Endothelial cell of umbilical vein (primary cell): ENCODE measurements at regions not wholly inside any gene's neighbourhood (a gene's known extent, or its start where the extent isn't known, plus 50 kb on each side); places are given as distances from the start of the nearest gene placed in this dataset.

Experiments
- BruUV-seq: library from RNA; stranded (reverse); fragments of 400-500 nt; replicated peaks from 2 replicates; lab custom pipeline; 2021; lab: Mats Ljungman, UMichigan
- CTCF ChIA-PET: fragments of 300-600, 350-600 bp; sonication (Branson Sonifier 250); formaldehyde crosslinking; loops from one replicate; lab custom pipeline; 2021; ENCODE audit warnings: antibody characterized with exemption, inconsistent platforms; lab: Charles Lee
- POLR2A ChIA-PET: fragments of 300-600, 350-600 bp; sonication (Branson Sonifier 250); formaldehyde crosslinking; loops from one replicate; lab custom pipeline; 2021; ENCODE audit warnings: antibody characterized with exemption, inconsistent platforms; lab: Charles Lee
- DNase-seq: peaks from one replicate; pipeline ENCODE4 v3.0.0-alpha.2; 2011; ENCODE audit warnings: low read depth, low spot score
- FAIRE-seq: peaks from 2 replicates; lab custom pipeline; 2011; peaks lifted over from hg19 to GRCh38; lab: Jason Lieb, UNC
- H2AFZ ChIP-seq: 2 replicates; pipeline ENCODE4 v1.6.0; 2012; ENCODE audit warnings: low read depth, low read length, control low read depth, inconsistent platforms
- H3K27ac ChIP-seq: 2 replicates; pipeline ENCODE4 v1.5.1; 2011; ENCODE audit warnings: low read depth, mild to moderate bottlenecking, control low read depth, low read length, moderate library complexity; ENCODE audit not compliant: insufficient read depth
- H3K27me3 ChIP-seq, 2 experiments: 2 replicates each; pipeline versions ENCODE4 v1.6.0 to v1.6.1; 2011; ENCODE audit warnings: low read length in 2 of 2, mixed read lengths in 1 of 2; ENCODE audit not compliant: control insufficient read depth in 2 of 2, insufficient read depth in 2 of 2
- H3K36me3 ChIP-seq, 2 experiments: 2 replicates in 1 of 2; 3 replicates in 1 of 2; pipeline ENCODE4 v1.5.1; 2011; ENCODE audit warnings: low read length in 2 of 2, mild to moderate bottlenecking in 1 of 2, moderate library complexity in 1 of 2; ENCODE audit not compliant: control insufficient read depth in 2 of 2, insufficient read depth in 2 of 2; ENCODE audit errors: extremely low read depth in 1 of 2
- H3K4me1 ChIP-seq: 3 replicates; pipeline ENCODE4 v1.5.1; 2011; ENCODE audit warnings: mild to moderate bottlenecking, low read length; ENCODE audit not compliant: control insufficient read depth, insufficient read depth; ENCODE audit errors: extremely low read depth
- H3K4me2 ChIP-seq: 2 replicates; pipeline ENCODE4 v1.6.1; 2011; ENCODE audit warnings: low read length, control low read depth, mixed read lengths; ENCODE audit not compliant: insufficient read depth
- H3K4me3 ChIP-seq, 3 experiments: fragments of 200-600 bp in 1 of 3; sonication (generic), shearing (Covaris generic) in 1 of 3; replicated peaks in 1 of 3; 2 replicates each; pipeline ENCODE4 v1.5.1; 2011 to 2016; ENCODE audit warnings: control low read depth in 3 of 3, low read length in 3 of 3, mild to moderate bottlenecking in 2 of 3, inconsistent platforms in 1 of 3, low read depth in 1 of 3, moderate library complexity in 1 of 3; ENCODE audit not compliant: insufficient read depth in 1 of 3
- H3K79me2 ChIP-seq: 2 replicates; pipeline ENCODE4 v1.6.0; 2012; ENCODE audit warnings: low read length, inconsistent platforms; ENCODE audit not compliant: control insufficient read depth, insufficient read depth
- H3K9ac ChIP-seq: replicated peaks from 2 replicates; pipeline ENCODE3; 2011; ENCODE audit warnings: low read length, control low read depth; ENCODE audit not compliant: insufficient read depth; ENCODE audit errors: extremely low read depth
- H3K9me1 ChIP-seq: replicated peaks from 3 replicates; pipeline ENCODE4 v1.6.0; 2011; ENCODE audit warnings: mild to moderate bottlenecking, low read length; ENCODE audit not compliant: control insufficient read depth, insufficient read depth; ENCODE audit errors: extremely low read depth
- H3K9me3 ChIP-seq: replicated peaks from 2 replicates; pipeline ENCODE4 v1.5.1; 2012; ENCODE audit warnings: low read length, inconsistent platforms; ENCODE audit not compliant: control insufficient read depth, insufficient read depth
- H4K20me1 ChIP-seq: replicated peaks from 2 replicates; pipeline ENCODE3; 2011; ENCODE audit warnings: mild to moderate bottlenecking, low read length; ENCODE audit not compliant: control insufficient read depth, insufficient read depth; ENCODE audit errors: extremely low read depth
- EZH2 ChIP-seq: IDR thresholded peaks from 2 replicates; pipeline ENCODE4 v1.6.1; 2012; ENCODE audit warnings: borderline replicate concordance, low read depth, mild to moderate bottlenecking, moderate library complexity, low read length, inconsistent platforms; ENCODE audit not compliant: severe bottlenecking
- FOS ChIP-seq: IDR thresholded peaks from 2 replicates; pipeline ENCODE4 v1.6.1; 2011; ENCODE audit warnings: mild to moderate bottlenecking, low read length, moderate library complexity, borderline replicate concordance; ENCODE audit not compliant: insufficient read depth
- GATA2 ChIP-seq: IDR thresholded peaks from 2 replicates; pipeline ENCODE4 v1.7.0; 2011; ENCODE audit warnings: low read depth, mild to moderate bottlenecking, moderate library complexity, mixed read lengths, low read length; ENCODE audit not compliant: insufficient read length, insufficient read depth
- JUN ChIP-seq: IDR thresholded peaks from 2 replicates; pipeline ENCODE4 v1.6.1; 2011; ENCODE audit warnings: borderline replicate concordance, low read depth; ENCODE audit not compliant: insufficient read length, insufficient read depth
- MYC ChIP-seq: IDR thresholded peaks from one replicate; pipeline ENCODE4 v1.6.1; 2011; ENCODE audit warnings: mild to moderate bottlenecking, low read depth, low read length
- POLR2A ChIP-seq: IDR thresholded peaks from 2 replicates; pipeline ENCODE4 v1.6.1; 2012; ENCODE audit warnings: low read depth, mild to moderate bottlenecking, control low read depth, low read length
- POLR2AphosphoS5 ChIP-seq: IDR thresholded peaks from 2 replicates; pipeline ENCODE4 v1.6.1; 2012; ENCODE audit warnings: low read depth, mild to moderate bottlenecking, control low read depth, low read length, moderate library complexity; ENCODE audit not compliant: insufficient read depth
- dilution Hi-C: fragments of 300-500 bp; cut with MboI; formaldehyde crosslinking; loops from one replicate; pipeline ENCODE4 v1.15.0; 2019; ENCODE audit warnings: low sequenced_read_pairs; ENCODE audit not compliant: extremely low pct_ligation_motif_present
- intact Hi-C: fragments of 100-400 bp; cut with micrococcal nuclease; formaldehyde crosslinking; loops from one replicate; pipeline ENCODE4 v1.10.0; 2022
- TF ChIP-seq, protein P1 (sequence below), 2 donors: IDR thresholded peaks; 1 replicate in 1 of 2; 2 replicates in 1 of 2; pipeline ENCODE4 v1.5.1; 2011; ENCODE audit warnings: low read length in 2 of 2, mild to moderate bottlenecking in 2 of 2, moderate library complexity in 2 of 2, control low read depth in 1 of 2, inconsistent platforms in 1 of 2, low read depth in 1 of 2; ENCODE audit not compliant: insufficient read depth in 1 of 2; ENCODE audit errors: extremely low read depth in 1 of 2
- TF ChIP-seq, protein P2 (sequence below): IDR thresholded peaks from 2 replicates; pipeline ENCODE4 v1.6.1; 2011; ENCODE audit not compliant: insufficient read depth, insufficient read length

DNA sequence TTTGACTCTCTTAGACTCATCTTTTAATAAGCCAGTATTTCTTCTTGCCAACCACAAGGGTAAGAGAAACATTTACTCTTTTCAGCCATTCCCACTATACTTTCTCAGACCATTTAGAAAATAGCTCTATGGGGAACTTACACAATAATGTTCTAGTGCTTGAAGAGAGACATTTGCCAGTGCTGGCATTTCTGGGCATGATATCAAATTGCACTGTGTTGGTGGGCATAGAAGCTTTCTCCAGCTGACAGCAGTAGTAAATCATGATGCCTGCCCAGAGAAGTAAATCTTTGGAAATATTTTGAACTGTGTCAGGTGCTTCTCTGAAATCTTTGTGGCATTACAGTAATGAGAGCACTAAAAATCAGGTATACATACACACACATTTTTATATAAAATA lies 346.6 kb downstream of the CBLN2 start:
- intact Hi-C loops (no loop called here), dilution Hi-C loops (no loop called here)
- H4K20me1 ChIP-seq: no peaks in the 10 kb centered on the region
- TF ChIP-seq FOS: no peak
- no peak for TF ChIP-seq GATA2
- TF ChIP-seq EZH2: no peak
- no peak for TF ChIP-seq POLR2A
- no peak for TF ChIP-seq JUN
- no peak for TF ChIP-seq POLR2AphosphoS5
- TF ChIP-seq, protein P1, sequence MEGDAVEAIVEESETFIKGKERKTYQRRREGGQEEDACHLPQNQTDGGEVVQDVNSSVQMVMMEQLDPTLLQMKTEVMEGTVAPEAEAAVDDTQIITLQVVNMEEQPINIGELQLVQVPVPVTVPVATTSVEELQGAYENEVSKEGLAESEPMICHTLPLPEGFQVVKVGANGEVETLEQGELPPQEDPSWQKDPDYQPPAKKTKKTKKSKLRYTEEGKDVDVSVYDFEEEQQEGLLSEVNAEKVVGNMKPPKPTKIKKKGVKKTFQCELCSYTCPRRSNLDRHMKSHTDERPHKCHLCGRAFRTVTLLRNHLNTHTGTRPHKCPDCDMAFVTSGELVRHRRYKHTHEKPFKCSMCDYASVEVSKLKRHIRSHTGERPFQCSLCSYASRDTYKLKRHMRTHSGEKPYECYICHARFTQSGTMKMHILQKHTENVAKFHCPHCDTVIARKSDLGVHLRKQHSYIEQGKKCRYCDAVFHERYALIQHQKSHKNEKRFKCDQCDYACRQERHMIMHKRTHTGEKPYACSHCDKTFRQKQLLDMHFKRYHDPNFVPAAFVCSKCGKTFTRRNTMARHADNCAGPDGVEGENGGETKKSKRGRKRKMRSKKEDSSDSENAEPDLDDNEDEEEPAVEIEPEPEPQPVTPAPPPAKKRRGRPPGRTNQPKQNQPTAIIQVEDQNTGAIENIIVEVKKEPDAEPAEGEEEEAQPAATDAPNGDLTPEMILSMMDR (IDR thresholded peaks at IDR 0.05; ENCODE audit: extremely low read depth in 1 of 2, insufficient read depth in 1 of 2, low read depth in 1 of 2, low read length in 2 of 2): no peak
- no peak overlapping the region for H3K4me2 ChIP-seq
- no TSS peak for BruUV-seq
- no peaks in the 10 kb centered on the region for H3K27me3 ChIP-seq
- no peak overlapping the region for H2AFZ ChIP-seq
- H3K36me3 ChIP-seq: no peaks in the 10 kb centered on the region
- FAIRE-seq: no peak
- H3K27ac ChIP-seq: no peak overlapping the region
- no peaks in the 10 kb centered on the region for H3K79me2 ChIP-seq
- POLR2A ChIA-PET: no interaction called here
- H3K4me1 ChIP-seq: no peaks in the 10 kb centered on the region
- H3K9me1 ChIP-seq: no peaks in the 10 kb centered on the region
- H3K9ac ChIP-seq: no peak overlapping the region
- no peak overlapping the region for H3K4me3 ChIP-seq
- no peaks in the 10 kb centered on the region for H3K9me3 ChIP-seq
- no peak for DNase-seq
- CTCF ChIA-PET: no interaction called here

DNA sequence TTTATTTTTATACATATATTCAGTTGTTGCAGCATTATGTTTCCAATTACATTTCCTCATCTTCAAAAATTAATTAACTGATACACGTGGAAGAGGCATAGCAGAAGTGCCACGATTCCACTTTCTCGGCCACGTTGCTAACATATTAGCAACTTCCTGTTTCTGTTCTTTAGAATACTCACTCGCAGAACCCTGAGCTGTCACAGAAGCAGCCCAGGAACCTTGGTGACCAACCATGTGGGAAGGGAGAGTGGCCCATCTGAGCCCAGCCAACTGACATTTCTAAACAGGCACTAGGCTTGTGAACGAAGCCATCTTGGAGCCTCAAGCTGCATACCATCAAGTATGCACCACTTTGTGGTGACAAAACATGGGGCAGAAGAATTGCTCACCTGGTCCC lies 350.1 kb downstream of the CBLN2 start:
- Histone ChIP-seq H3K4me3 (no peak overlapping the region), H3K4me1 (no peaks in the 10 kb centered on the region), H3K4me2 (no peak overlapping the region), H2AFZ (no peak overlapping the region), H3K9me3 (no peaks in the 10 kb centered on the region), H3K27ac (no peak overlapping the region), H3K79me2 (no peaks in the 10 kb centered on the region), H4K20me1 (no peaks in the 10 kb centered on the region), H3K36me3 (no peaks in the 10 kb centered on the region), H3K9me1 (no peaks in the 10 kb centered on the region), H3K9ac (no peak overlapping the region), H3K27me3 (no peaks in the 10 kb centered on the region)
- CTCF ChIA-PET: no interaction called here
- DNase-seq: no peak
- dilution Hi-C loops (no loop called here), intact Hi-C loops (no loop called here)
- TF ChIP-seq EZH2 (no peak), POLR2A (no peak), GATA2 (no peak), MYC (no peak), POLR2AphosphoS5 (no peak), FOS (no peak)
- TF ChIP-seq, protein P2, sequence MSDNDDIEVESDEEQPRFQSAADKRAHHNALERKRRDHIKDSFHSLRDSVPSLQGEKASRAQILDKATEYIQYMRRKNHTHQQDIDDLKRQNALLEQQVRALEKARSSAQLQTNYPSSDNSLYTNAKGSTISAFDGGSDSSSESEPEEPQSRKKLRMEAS: no peak
- TF ChIP-seq, protein P1 (IDR thresholded peaks at IDR 0.05; ENCODE audit: extremely low read depth in 1 of 2, insufficient read depth in 1 of 2, low read depth in 1 of 2, low read length in 2 of 2): no peak
- POLR2A ChIA-PET: no interaction called here
- no peak for FAIRE-seq
- no TSS peak for BruUV-seq
